HG02588 (cell line): ENCODE measurements at regions not wholly inside any gene's neighbourhood (a gene's known extent, or its start where the extent isn't known, plus 50 kb on each side); places are given as distances from the start of the nearest gene placed in this dataset.
"Not testable (repeated sequence)": the region's sequence is repeated elsewhere in the genome, so short reads cannot be mapped to it uniquely, and the experiment has no call there.

Experiments
- ATAC-seq: cut with Tn5 transposase; IDR thresholded peaks from one replicate; pipeline ENCODE4 v1.9.1; 2021; ENCODE audit warnings: mild to moderate bottlenecking, moderate library complexity; ENCODE audit not compliant: unreplicated experiment

DNA sequence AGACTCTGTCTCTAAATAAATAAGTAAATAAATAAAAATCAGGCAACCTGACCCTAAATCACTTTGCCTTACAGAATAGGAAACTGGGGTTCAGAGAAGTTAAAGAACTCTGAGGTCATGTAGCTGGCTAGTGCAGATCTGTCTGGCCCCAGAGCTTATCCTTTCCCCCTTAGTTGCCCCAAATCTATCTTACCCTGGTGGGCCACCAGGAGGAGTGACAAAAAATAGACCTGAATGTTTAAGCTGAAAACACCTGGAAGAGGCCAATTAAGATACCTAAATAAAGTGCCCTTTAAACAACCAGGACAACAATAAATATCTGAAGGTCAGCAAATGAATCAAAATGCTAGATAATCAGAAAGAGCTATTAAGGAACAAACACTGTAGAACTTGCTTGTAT lies 59.7 kb downstream of the TEX35 start:
- no peak for ATAC-seq

DNA sequence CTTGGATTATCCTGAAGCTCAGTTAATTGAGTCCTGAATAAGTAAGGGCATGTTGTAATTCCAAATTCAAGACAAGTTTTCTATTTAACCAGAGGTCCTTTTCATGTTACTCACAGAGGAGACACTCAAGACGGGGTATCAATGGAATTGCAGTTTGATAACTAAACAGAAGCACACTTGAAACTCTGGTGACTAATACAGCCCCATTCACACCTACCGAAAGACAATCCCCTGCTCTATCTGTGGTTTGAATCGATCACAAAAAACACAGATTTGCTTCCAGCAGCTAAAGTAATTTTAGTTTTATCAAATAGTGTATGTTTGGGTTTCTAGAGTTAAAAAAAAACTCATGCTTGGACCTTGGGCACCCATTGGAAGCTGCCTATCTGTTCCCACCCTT lies 60.4 kb downstream of the TEX35 start:
- ATAC-seq = peak; percentile 61

DNA sequence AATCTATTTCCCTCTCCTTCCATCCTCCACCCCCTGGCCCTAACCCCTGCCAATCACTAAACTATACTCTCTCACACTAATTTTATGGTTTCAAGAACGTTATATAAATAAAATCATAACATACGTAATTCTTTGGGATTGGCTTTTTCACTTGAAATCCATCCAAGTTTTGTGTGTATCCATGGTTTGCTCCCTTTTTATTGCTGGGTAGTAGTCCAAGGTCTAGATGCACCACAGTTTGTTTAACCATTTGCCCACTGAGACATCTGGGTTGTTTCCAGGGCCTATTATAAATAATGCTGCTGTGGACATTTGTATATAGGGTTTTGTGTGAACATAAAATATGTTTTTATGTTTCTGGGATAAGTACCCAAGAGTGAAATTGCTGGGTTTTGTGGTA lies 61.4 kb downstream of the TEX35 start:
- no peak for ATAC-seq

DNA sequence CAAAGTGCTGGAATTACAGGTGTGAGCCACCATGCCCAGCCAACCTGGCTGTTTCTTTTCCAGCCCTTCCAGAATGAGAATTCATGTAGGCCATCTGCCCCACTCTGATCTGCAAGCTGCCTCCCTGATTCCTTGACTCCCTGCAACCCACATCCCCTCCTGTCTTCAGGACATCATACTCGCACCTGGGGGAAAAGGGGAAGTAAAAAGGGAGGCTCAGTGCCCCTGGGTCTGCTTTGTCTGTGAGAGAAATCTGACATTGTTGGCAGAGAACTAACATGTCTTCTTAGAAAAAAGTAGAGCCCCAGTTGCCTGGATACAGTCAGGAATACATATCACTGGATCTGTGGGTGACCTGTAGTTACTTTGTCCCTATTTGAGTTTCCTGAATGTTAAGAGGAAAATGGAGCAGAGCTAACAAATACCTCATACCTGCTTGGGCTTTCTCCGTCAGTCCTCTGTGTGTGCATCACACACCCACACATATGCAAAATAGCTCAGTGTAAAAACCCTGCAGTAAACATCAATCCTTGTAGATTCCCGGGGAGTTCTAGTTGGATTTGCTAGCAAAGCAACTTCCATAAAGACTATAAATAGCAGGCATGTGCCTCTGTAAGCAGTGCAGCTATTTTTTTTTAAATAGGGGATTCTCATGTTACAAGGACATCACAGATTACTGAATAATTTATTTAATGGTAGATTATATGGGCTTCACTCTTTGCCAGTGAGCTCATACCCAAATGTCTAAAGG lies 62.9 kb downstream of the TEX35 start:
- ATAC-seq = peak; percentile 37

DNA sequence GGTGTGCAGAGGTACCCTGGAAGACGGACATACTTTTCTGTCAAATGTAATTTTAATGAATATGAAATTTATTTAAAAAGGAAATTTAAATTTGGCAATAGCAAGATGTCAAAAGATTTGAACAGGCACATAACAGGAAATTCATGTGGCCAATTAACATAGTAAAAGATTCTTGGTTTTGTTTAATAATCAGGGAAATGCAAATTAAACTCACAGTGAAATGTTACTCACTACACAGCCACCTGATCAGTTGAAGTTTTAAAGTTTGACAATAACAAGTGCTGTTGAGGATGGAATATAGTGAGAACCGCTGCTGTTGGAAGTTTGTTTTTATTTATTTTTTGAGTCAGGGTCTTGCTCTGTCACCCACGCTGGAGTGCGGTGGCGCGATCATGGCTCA lies 63.9 kb downstream of the TEX35 start:
- ATAC-seq = no peak

DNA sequence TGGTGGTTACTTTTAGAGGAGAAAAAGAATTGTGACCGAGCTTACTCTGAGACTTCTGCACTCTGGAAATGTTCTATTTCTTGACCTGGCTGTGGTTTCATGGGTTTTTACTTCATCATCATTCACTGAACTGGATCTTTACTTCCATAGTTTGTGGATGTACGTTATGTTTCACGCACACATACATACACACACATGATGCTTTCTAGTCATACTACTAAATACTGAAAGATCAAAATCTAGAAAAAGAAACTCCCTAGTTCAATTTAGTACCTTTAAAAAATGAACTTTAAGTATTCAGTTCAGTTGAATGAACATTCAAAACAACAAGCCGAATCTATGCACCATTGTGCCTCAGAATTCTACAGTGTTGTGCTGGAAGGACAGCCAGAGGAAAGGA lies 65.0 kb downstream of the TEX35 start:
- ATAC-seq = no peak

DNA sequence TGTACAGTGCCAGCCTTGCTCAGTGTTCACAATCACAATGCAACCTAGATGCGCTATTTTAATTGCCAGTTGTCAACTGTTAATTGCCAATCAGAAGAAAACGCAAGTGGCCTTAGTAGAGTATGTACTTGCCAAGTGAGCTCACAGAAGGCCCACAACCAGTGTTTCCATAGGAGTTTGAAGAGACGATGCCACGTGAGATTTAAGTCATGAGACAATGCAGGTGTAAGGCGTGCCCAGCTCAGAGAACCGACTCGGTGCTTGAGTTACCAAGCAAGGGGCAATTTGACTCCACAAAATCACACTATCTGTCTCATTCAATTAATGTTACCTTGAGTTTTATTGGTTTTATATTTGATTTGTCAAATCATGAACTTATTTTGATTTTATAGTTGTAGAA lies 65.6 kb downstream of the TEX35 start:
- no peak for ATAC-seq

DNA sequence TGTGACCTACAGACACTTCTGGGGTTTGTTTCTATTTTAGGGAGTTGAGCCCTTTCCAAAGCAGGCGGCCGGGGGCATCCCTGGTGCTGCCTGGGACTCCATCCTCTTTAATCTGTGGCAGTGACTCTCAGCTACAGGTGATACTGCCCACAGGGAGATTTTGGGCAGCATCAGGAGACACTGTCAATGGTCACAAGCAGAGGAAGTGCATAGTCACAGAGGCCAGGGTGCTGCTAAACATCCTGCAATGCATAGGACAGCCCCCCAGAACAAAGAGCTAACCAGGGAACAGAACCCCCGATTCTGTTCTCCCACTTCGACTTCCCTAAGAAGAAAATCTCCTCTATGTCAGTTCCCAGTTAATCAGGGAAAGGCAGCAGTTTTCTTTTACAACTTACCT lies 66.2 kb downstream of the TEX35 start:
- ATAC-seq = no peak

DNA sequence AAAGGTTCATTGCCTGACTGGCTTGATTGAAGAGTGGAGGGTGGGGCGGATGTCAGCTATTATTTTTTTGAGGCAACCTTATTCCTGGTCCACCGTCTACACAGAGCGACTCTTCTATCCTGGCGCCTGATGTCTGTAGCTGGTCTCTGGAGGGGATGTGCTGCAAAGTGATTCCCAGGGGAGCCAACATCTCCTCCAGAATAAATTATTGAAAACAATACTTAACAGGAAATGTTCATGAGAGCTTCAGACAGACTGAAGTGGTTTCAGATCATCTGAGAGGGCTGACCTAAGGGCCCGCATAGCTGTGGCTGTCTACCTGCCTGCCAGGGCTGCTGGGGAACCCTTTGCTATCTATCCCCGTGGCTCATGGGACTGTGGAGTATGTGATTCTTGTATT lies 66.7 kb downstream of the TEX35 start:
- peak; percentile 37 for ATAC-seq

DNA sequence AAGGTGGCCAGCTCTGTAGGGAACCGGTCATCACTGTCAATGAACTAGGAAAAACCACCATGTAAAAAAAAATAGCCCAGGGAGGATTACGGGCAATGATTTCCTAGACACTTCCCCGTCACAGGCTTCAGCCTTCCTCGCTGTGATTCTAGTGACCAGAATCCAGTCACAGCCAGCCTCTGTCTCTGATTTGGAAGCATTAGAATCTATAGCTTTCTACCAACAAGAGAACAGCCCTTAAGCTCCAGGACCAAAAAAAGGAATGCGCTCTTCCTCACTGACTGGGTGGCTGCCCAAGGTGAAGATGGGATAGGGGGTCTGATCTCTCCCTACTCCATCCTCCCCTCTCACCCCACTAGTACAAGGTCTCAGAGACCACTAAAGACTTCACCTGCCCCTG lies 67.2 kb downstream of the TEX35 start:
- no peak for ATAC-seq

DNA sequence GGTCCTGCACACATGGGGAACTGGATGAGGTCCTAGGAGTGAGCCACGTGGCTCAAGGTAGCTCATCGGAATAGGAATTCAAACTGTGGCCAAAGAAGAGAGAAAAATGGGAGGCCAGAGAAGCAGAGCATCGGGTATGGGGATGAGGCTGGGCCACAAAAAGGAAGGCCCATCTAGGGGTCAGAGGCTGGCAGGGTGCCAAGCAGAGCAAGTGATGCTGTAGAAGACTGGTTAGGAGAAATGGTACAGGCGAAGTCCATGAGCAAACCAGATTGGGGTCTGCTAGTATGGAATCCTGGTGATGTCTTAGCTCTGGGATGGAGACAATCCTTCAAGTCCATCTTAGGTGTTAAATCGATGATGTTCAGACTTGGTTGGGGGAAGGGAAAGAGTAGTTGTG lies 68.0 kb downstream of the TEX35 start:
- ATAC-seq = no peak

DNA sequence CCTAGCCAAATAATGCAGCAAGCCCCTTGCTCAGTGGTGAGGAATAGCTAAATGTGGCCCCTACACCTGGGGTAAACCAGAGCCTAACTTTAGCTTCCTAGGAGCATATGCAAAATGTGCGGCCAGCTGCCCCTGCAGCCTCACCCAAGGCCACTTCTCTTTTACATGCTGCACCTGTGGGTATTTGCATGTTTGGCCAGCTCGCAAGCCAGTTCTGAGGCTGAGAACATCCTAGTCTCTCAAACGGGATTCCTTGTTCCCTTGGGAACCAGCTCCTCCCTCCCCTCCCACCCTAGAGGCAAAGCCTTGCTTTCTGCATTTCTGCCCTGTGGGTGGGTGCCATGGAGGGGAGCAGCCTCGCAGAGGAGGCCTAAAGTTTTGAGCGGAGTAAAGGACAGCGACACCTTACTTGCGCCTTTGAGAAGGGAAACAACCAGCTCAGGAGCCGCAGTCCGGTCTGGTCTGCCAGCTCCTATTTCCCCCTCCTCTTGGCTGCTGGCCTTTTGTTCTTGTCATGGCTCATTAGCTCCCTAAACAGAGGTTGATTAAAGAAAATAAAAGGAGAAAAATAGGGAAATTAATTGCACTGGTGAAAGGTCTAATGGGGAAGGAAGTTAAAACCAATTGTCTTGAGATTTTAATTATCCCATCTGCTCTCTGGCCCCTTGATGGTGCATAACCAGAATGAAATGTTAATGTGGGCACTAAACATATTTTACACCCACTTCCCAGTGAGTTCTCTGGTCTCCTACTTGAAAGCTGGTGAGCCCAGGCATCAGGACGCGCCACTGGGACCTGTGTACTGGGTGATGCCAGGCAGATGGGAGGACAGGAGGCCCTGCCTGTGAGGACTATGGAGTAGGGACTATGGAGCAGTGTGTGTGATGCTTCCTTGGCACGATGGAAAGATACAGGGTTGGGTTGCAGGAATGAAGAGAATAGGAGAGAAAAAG lies 68.7 kb downstream of the TEX35 start:
- peak; percentile 84 for ATAC-seq

DNA sequence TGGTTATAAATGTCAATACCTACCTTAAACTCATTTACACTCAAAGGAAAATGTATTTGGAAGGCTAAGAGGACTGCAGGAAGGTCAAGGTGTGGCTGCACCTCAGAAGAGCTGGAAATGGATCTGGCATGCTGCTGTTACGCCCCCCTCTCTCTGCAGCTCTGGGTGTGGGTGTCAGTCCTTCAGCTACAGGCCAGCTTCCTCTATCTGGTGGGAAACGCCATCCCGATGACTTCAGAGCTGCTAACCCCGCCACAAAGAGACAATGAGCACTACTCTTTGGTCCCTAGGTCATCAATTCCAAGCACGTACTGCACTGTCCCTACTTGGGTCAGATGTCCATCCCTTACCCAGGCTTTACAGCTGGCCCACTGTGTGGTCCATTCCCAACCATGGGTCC lies 74.2 kb downstream of the TEX35 start:
- ATAC-seq = no peak

DNA sequence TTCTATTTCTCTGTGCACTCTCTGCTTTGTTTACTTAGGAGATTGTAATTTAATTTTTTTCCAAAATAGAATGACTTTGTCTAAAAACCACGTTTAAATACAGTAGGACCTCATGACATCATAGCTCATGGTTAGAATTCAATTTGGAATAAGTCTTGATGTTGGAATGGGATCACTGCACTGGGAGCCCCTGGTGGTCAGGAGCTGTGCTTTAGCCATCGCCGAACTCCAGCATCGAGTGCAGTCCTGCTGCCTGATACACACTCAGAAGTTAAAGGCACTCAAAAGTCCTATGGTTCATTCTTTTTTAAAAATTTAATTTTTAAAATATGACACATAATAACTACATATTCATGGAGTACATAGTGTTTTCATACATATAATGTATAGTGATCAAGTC lies 75.1 kb downstream of the TEX35 start:
- ATAC-seq = no peak

DNA sequence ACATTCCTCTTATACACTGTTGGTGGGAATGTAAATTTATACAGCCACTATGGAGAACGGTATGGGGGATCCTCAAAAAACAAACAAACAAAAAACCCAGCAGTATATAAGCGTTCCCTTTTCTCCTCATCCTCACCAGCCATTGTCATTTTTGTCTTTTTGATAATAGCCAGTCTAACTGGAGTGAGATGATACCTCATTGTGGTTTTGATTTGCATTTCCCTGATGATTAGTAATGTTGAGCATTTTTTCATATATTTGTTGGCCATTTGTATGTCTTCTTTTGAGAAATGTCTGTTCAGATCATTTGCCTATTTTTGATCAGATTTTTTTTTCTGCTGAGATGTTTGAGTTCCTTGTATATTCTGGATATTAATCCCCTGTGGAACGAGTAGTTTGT lies 76.1 kb downstream of the TEX35 start:
- ATAC-seq = not testable (repeated sequence)

DNA sequence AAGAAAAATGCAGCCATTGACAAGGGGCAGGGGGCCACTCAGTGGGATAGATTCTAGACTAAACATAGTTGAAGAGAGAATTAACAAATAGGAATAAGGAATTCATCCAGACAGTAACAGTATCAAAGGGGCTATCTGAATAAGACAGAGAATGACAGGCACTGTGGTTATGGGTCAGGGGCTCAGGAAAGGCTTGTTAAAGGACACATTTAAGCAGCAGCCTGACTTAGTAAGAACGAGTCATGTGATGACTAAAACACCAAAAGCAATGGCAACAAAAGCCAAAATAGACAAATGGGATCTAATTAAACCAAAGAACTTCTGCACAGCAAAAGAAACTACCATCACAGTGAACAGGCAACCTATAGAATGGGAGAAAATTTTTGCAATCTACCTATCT lies 78.9 kb downstream of the TEX35 start:
- ATAC-seq = not testable (repeated sequence)

DNA sequence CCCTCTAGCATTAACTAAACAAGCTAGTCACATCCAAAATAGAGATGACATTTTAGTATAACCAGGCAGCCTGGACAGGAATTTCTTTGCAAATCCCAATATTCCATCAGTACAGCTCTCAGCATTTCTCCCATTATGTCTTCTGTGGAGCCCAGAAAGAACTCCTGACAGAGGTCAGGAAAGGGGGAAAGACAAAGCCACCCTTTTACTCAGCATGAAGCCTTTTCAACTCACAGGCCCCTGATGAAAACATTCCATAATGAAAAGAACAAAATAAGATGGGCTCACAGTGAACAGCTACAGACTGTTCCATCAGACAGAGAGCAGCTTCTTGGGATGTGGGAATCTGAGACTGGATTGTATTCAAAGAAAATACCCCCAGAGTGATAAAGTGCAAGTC lies 80.6 kb downstream of the TEX35 start:
- no peak for ATAC-seq

DNA sequence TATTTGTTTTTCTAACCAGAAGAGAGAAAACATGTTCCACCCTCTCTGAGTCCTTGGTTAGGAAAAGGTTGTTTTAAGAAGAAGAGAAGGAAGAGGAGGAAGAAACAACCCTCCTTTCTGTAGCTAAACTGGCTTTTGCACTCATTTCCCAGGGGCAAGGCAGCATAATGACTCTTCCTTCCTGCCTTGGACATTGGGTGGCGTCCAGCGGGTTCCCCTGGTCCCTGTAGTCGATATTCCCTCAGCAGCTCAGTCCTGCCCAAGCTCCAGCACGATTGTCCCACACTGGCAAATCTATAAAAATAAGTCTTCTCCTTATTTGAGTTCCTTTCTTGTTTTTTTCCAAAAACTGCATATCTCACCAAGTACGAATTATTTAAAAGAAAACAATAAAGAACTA lies 81.2 kb downstream of the TEX35 start:
- no peak for ATAC-seq

DNA sequence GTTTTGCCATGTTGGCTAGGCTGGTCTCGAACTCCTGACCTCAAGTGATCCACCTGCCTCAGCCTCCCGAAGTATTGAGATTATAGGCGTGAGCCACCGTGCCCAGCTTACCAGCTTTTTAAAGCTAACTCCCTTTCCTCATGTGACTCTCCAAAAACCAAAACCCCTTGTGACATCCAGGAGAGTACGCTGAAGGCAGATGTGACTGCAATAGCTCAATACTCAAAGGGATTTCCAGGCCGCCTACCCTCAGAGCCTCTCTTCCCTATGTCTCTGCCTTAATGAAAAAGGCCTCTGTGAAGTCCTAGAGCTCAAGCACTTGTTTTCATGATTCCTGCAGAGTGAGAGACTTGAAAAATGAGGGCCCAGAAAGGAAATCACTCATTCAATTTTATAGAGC lies 82.6 kb downstream of the TEX35 start:
- no peak for ATAC-seq

DNA sequence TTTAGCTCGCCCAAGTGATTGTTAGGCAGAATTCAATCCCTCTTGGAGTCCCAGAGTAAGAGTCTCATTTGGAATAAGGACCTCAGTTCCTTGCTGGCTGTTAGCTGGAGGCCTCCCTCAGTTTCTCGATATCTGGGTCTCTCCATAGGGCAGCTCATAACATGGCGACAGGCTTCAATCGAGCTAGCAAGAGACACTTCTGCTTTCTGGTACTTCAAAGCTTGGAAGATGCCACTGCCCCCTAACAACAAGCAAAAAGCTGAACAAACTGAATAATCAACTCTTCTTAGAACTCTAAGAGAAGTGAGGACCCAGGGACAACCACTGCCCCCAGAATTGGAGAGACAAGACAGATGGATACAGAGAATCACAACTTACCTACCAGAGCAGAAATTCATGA lies 86.2 kb downstream of the TEX35 start:
- ATAC-seq = no peak

DNA sequence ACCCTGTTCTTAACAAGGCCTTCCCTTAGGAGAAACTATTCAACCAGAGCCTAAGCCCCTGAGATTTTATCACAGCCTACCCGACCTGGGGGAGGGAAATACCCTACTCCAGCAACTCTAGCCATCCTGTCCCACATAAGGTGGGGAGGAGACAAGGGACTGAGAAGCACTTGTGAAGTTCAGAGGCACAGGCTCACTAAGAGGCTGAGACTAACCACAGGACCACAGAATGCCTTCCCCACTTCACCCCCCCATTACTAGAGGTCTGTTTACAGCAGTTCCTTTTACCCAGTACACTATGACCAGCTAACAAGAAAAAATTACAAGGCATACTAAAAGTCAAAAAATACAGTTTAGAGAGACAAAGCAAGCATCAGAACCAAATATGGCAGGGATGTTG lies 86.8 kb downstream of the TEX35 start:
- peak; percentile 84 for ATAC-seq

DNA sequence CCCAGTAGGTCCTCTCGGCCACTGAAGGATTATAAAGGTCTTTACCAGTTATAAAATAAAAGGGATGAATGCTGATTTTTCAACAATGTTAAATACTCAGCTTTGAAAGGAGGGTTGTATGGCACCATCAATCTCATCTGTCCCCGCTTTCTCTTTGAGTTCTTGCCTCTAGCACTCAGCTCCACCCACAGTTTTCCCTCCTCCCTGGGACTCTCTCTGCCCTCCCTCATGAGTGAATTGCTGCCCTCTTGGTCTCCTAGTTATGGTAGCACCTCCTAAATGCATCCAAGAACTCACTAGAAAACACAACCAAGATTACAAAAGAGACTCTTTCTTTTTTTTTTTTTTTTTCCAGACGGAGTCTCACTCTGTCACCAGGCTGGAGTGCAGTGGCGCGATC lies 91.0 kb downstream of the TEX35 start:
- ATAC-seq = no peak
